ENCODE measurements at regions not wholly inside any gene's neighbourhood (a gene's known extent, or its start where the extent isn't known, plus 50 kb on each side); places are given as distances from the start of the nearest gene placed in this dataset.

DNA sequence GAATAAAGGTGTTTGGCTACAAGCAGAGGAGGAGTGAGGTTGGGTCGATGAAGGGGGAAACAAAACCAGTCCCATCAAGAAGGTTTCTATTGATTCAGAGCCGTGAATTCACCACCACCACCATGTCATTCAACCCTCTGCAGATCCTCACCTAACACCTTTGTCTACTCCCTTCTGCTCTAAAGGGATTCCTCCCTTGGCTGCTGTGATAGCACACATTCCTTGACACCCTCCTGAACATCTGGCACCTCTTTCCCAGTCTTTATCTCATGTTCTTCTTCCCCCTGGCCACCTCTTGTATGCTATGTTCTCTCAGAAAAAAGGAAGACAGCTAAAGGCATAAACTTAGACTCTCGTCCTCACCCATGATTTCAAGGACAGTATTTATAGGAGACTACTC, 318.0 kb downstream of the GPAM start:
- TF ChIP-seq, protein P1, sequence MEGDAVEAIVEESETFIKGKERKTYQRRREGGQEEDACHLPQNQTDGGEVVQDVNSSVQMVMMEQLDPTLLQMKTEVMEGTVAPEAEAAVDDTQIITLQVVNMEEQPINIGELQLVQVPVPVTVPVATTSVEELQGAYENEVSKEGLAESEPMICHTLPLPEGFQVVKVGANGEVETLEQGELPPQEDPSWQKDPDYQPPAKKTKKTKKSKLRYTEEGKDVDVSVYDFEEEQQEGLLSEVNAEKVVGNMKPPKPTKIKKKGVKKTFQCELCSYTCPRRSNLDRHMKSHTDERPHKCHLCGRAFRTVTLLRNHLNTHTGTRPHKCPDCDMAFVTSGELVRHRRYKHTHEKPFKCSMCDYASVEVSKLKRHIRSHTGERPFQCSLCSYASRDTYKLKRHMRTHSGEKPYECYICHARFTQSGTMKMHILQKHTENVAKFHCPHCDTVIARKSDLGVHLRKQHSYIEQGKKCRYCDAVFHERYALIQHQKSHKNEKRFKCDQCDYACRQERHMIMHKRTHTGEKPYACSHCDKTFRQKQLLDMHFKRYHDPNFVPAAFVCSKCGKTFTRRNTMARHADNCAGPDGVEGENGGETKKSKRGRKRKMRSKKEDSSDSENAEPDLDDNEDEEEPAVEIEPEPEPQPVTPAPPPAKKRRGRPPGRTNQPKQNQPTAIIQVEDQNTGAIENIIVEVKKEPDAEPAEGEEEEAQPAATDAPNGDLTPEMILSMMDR (IDR thresholded peaks at IDR 0.05) = no peak
- TF ChIP-seq POLR2A (IDR thresholded peaks at IDR 0.05) = no peak
- no peak for TF ChIP-seq POLR2AphosphoS5 (IDR thresholded peaks at IDR 0.05)
